22Rv1 (cell line): ENCODE measurements at regions not wholly inside any gene's neighbourhood (a gene's known extent, or its start where the extent isn't known, plus 50 kb on each side); places are given as distances from the start of the nearest gene placed in this dataset.

ENCODE experiments used
- H3K27ac ChIP-seq: fragments of 450-650 bp; 2 replicates; pipeline ENCODE4 v1.5.1; 2017
- ZFX ChIP-seq: fragments of 450-650 bp; IDR thresholded peaks from 2 replicates; pipeline ENCODE4 v1.6.1; 2017; ENCODE audit warnings: antibody characterized with exemption, borderline replicate concordance
- TF ChIP-seq, protein P1 (sequence below): fragments of 450-650 bp; IDR thresholded peaks from 2 replicates; pipeline ENCODE4 v1.5.1; 2017; ENCODE audit warnings: mild to moderate bottlenecking

DNA sequence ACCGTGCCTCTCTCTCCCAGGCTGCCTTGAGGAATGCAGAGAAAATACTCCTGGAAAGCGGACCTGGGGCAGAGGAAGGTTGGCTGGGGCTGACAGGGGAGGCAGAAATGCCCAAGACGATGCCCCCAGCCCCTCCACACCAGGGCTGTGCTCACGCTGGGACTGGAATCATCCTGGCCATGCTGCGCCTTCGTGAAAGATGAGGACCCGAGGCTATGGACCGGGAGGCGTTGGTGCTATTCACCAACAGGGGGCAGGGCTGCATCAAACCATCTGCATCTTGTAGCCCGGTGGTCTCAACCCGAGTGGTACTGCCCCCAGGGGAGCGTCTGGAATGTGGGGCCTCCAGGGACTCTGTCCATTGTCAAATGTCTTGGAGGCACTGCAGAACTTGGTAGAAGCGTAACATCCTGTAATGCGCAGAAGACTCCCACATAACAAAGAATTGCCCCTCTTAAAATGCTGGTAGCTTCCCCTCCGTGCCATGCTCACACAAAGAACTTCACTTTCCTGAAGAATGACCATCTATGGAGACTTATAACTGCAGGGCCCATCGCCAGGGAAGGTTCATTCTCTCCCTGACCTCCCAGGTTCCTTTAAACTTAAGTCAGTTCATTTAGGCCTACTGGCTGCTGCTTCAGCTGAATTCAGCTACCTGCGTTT is 251.2 kb downstream of the RRAGC start:
- TF ChIP-seq, protein P1, sequence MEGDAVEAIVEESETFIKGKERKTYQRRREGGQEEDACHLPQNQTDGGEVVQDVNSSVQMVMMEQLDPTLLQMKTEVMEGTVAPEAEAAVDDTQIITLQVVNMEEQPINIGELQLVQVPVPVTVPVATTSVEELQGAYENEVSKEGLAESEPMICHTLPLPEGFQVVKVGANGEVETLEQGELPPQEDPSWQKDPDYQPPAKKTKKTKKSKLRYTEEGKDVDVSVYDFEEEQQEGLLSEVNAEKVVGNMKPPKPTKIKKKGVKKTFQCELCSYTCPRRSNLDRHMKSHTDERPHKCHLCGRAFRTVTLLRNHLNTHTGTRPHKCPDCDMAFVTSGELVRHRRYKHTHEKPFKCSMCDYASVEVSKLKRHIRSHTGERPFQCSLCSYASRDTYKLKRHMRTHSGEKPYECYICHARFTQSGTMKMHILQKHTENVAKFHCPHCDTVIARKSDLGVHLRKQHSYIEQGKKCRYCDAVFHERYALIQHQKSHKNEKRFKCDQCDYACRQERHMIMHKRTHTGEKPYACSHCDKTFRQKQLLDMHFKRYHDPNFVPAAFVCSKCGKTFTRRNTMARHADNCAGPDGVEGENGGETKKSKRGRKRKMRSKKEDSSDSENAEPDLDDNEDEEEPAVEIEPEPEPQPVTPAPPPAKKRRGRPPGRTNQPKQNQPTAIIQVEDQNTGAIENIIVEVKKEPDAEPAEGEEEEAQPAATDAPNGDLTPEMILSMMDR: peak; percentile 48
- TF ChIP-seq ZFX: no peak
- H3K27ac ChIP-seq: no peak overlapping the region

DNA sequence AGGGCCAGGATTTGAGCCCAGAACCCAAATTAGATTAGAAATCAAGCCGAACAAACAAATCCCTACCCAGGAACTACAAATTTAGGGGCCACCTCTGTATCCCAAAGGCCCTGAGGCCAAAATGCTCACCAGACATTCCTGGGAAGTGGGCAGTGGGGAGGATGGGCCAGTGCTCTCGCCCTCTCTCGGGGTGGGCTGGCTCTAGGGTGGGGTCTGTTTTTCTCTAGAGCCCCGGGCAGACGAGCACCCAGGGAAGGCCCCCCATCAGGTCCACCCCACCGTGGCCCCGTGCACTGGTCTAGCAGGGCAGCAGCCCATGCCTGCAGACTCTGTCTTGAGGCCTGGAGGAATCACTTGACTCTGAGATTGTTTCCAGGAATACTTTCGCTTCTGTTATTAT is 252.0 kb downstream of the RRAGC start:
- H3K27ac ChIP-seq: no peak overlapping the region
- TF ChIP-seq ZFX: no peak
- TF ChIP-seq, protein P1: no peak

DNA sequence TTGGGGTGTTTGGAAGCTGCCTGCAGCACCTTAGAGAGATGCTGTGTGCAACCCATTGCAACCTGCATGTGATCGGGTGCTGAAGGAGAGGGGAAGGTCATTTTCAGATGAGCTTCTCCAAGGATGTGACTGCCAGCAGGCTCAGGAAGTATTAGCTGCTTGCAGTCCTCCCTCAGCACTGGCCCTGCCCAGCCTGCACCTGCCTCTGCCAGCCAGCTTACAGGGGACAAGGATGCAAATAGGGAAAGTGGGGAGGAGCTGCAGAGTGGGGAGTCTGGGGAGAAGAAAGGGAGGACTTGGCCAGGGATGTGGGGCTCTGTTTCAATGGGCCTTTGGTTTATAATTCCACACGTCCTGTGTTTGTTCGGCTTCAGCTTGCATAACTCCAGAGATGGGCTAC is 254.5 kb downstream of the RRAGC start:
- H3K27ac ChIP-seq: no peak overlapping the region
- TF ChIP-seq, protein P1: no peak
- no peak for TF ChIP-seq ZFX

DNA sequence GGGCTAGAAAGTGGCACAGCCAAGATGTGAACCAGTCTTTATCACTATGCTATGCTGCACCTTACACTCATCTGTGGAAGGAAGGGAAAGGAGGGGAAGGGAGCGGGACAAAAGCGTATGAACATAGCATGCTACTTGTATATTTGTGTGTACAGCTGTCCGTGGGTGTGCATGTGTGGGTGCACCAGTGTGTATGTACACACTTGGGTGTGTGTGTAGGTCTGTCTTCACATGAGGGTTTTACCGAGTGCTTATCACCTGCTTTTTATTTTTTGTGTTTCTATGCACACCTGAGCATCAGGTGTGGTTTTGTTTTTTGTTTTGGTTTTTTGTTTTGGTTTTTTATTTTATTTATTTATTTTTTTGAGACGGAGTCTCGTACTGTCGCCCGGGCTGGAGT is 255.7 kb downstream of the RRAGC start:
- no peak overlapping the region for H3K27ac ChIP-seq
- no peak for TF ChIP-seq ZFX
- TF ChIP-seq, protein P1: no peak

DNA sequence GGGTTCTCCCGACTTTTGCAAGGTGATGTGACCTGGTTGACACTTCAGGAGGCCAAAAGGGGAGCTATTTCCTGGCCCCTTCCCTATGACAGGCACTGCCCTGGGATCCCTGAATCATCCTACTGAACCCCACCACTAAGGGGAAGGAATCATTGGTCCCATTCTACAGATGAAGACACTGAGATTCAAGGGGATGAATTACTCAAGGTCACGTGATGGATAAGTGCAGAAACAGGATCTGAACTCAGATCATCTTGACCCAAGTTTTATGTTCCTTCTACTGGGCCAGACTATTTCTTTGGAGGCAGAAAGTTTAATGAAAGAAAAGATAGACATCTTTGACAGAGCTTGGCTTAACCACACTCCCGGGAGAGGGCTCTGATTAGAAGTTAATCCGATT is 258.7 kb downstream of the RRAGC start:
- TF ChIP-seq, protein P1: no peak
- TF ChIP-seq ZFX: no peak
- H3K27ac ChIP-seq: no peak overlapping the region

DNA sequence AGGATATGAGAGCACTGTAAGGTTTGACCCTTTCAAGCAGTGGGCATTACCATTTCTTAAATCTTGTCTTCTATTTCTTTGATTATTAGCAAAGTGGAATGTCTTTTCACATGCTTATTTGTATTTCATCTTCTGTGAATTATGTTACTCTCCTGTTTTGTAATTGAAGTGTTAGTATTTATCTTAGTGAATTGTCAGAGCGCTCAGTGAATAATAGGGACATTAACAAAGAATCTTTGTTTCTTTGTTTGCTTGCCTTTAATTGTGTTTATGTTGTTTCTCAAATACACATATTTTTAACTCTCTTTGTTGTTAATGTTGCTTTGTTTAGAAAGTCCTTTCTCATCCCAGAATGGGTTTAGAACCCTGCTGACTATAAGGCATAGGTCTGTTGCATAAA is 259.3 kb downstream of the RRAGC start:
- TF ChIP-seq, protein P1: no peak
- TF ChIP-seq ZFX: no peak

DNA sequence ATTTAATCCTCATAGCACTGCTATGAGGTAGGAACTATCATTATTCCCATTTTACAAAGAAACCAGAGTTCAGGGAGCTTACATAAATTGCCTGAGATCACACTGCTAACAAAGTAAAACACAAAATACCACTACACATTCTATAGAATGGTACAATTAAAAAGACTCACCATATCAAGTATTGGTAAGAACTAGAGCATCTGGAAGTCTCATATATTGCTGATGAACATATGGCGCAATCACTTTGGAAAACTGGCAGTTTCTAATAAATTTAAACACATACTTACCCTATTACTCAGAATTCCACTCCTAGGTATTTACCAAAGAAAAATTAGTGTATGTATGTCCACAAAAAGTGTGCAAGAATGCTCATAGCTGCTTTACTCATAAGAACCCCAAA is 261.5 kb downstream of the RRAGC start:
- no peak overlapping the region for H3K27ac ChIP-seq
- no peak for TF ChIP-seq ZFX
- TF ChIP-seq, protein P1: no peak

More for the DNA sequence above, 259.3 kb downstream of the RRAGC start:
- H3K27ac ChIP-seq: no peak overlapping the region
